ENCODE measurements at regions not wholly inside any gene's neighbourhood (a gene's known extent, or its start where the extent isn't known, plus 50 kb on each side); places are given as distances from the start of the nearest gene placed in this dataset.

GRCh38 chr15:29548006-29548405 is 274.3 kb downstream of the TJP1 start:
- Histone ChIP-seq H4K20me1 (ENCODE audit: insufficient read depth) (no peaks in the 10 kb centered on the region), H3K79me2 (ENCODE audit: insufficient read depth, low read depth) (no peaks in the 10 kb centered on the region), H3K27ac (no peak overlapping the region), H3K4me2 (no peak overlapping the region), H2AFZ (ENCODE audit: low read depth) (no peak overlapping the region), H3K4me1 (ENCODE audit: low read depth, poor library complexity, severe bottlenecking) (no peaks in the 10 kb centered on the region), H3K36me3 (ENCODE audit: insufficient read depth) (no peaks in the 10 kb centered on the region), H3K27me3 (ENCODE audit: insufficient read depth, low read depth) (no peaks in the 10 kb centered on the region), H3K4me3 (IDR thresholded peaks at IDR 0.05; ENCODE audit: insufficient read depth, low read depth, low read length) (no peak overlapping the region), H3K9ac (no peak overlapping the region)
- TF ChIP-seq CTCF (conservative IDR thresholded peaks at IDR 0.05; ENCODE audit: low read depth, low read length) = no peak

DNA sequence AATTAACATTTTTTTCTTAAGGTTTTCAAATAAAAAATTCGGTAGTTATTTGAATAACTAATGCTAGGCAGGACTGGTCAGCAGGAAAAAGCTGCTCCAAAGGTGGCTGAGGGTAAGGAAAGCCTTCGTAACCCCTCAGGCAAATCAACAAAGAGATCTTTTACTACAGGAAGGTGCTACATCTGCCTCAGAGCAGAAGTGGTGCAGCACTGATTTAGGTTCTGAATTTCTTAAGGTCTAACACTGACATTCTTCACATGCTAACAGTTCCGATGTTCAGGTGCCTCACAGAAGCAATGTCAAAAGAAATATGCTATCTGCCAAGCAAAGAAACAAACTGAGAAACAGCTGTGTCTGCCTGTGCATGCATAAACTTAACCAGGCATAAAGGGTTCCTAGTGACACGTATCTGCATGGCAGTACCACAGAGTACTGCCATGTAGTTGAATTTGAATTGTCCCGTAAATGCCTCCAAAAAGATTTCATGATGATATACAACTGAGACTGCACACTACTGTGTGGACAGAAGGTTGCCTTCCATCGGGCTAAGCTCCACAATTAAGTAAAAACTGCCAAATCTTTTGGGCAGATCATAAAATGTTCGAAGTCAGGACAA is 275.0 kb upstream of the NSMCE3 start:
- Histone ChIP-seq H3K4me3 (IDR thresholded peaks at IDR 0.05; ENCODE audit: insufficient read depth, low read depth, low read length) (no peak overlapping the region), H3K9ac (no peak overlapping the region), H3K27me3 (ENCODE audit: insufficient read depth, low read depth) (no peaks in the 10 kb centered on the region), H3K79me2 (ENCODE audit: insufficient read depth, low read depth) (no peaks in the 10 kb centered on the region), H3K4me1 (ENCODE audit: low read depth, poor library complexity, severe bottlenecking) (no peaks in the 10 kb centered on the region), H3K4me2 (no peak overlapping the region), H3K36me3 (ENCODE audit: insufficient read depth) (no peaks in the 10 kb centered on the region), H4K20me1 (ENCODE audit: insufficient read depth) (no peaks in the 10 kb centered on the region), H2AFZ (ENCODE audit: low read depth) (no peak overlapping the region), H3K27ac (no peak overlapping the region)
- TF ChIP-seq CTCF (conservative IDR thresholded peaks at IDR 0.05; ENCODE audit: low read depth, low read length) = no peak

DNA sequence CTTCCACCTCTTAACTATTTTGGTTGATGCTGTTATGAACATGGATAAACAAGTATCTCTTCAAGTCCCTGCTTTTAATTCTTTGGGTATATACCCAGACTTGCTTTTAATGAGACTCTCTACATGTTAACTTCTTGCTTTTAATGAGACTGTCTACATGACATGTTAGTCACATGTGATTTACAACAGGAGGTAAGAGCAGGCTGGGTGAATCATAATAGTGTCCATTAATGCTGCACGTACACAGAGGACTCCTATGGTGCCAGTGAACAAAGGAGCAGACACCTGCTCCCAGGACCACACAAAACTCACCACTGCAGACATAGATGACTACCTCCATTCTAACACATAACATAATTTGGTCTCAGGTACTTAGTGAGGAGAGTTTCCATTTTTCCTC is 273.4 kb upstream of the NSMCE3 start:
- no peak overlapping the region for H2AFZ ChIP-seq (ENCODE audit: low read depth)
- H3K79me2 ChIP-seq (ENCODE audit: insufficient read depth, low read depth) = no peaks in the 10 kb centered on the region
- H3K4me2 ChIP-seq = no peak overlapping the region
- H3K4me3 ChIP-seq (IDR thresholded peaks at IDR 0.05; ENCODE audit: insufficient read depth, low read depth, low read length) = no peak overlapping the region
- H3K4me1 ChIP-seq (ENCODE audit: low read depth, poor library complexity, severe bottlenecking) = no peaks in the 10 kb centered on the region
- H4K20me1 ChIP-seq (ENCODE audit: insufficient read depth) = no peaks in the 10 kb centered on the region
- TF ChIP-seq CTCF (conservative IDR thresholded peaks at IDR 0.05; ENCODE audit: low read depth, low read length) = no peak
- H3K27ac ChIP-seq = no peak overlapping the region
- no peaks in the 10 kb centered on the region for H3K27me3 ChIP-seq (ENCODE audit: insufficient read depth, low read depth)
- no peaks in the 10 kb centered on the region for H3K36me3 ChIP-seq (ENCODE audit: insufficient read depth)
- no peak overlapping the region for H3K9ac ChIP-seq

DNA sequence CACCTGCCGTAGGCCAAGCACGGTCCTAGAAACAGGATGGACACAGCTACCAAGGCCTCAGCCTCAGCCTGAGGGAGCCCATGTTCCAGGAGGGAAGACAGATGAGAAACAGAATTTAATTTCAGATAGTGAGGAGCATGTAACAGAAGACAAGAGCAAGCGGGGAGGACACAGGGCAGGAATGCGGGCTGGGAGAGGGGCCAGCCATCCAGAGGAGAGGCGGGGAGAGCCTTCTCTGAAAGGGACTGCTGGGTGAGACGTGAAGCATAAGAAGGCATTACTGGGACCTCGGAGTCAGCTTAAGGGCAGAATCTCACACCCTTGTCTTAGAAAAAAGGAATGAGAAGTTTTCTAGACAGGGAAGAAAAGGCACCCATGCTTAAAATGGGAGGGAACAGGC is 271.7 kb upstream of the NSMCE3 start:
- H3K27me3 ChIP-seq (ENCODE audit: insufficient read depth, low read depth) = no peaks in the 10 kb centered on the region
- no peak overlapping the region for H3K4me2 ChIP-seq
- no peaks in the 10 kb centered on the region for H4K20me1 ChIP-seq (ENCODE audit: insufficient read depth)
- H3K27ac ChIP-seq = no peak overlapping the region
- no peak overlapping the region for H3K9ac ChIP-seq
- TF ChIP-seq CTCF (conservative IDR thresholded peaks at IDR 0.05; ENCODE audit: low read depth, low read length) = no peak
- H3K36me3 ChIP-seq (ENCODE audit: insufficient read depth) = no peaks in the 10 kb centered on the region
- H3K4me1 ChIP-seq (ENCODE audit: low read depth, poor library complexity, severe bottlenecking) = no peaks in the 10 kb centered on the region
- H3K79me2 ChIP-seq (ENCODE audit: insufficient read depth, low read depth) = no peaks in the 10 kb centered on the region
- no peak overlapping the region for H2AFZ ChIP-seq (ENCODE audit: low read depth)
- H3K4me3 ChIP-seq (IDR thresholded peaks at IDR 0.05; ENCODE audit: insufficient read depth, low read depth, low read length) = no peak overlapping the region

All from KMS-11 (cell line).